Activated CD4-positive, alpha-beta T cell treated with anti-CD3 and anti-CD28 coated beads, Interleukin-2, Interleukin-4, amounts not matched to agents 100 ng/mL and 50 ng/mL, durations not matched to agents 16 hours and 8 hours (primary cell): ENCODE measurements at regions not wholly inside any gene's neighbourhood (a gene's known extent, or its start where the extent isn't known, plus 50 kb on each side); places are given as distances from the start of the nearest gene placed in this dataset.
"Not testable (repeated sequence)": the region's sequence is repeated elsewhere in the genome, so short reads cannot be mapped to it uniquely, and the experiment has no call there.

ENCODE experiments used
- DNase-seq: peaks from one replicate; pipeline ENCODE4 v3.0.0-alpha.2; 2020; ENCODE audit warnings: low spot score

GRCh38 chr19:20482721-20483120, 82.9 kb downstream of the ZNF737 start:
- DNase-seq = no peak

GRCh38 chr19:20481736-20482135, 83.8 kb downstream of the ZNF737 start:
- DNase-seq = no peak

- DNase-seq = no peak
Measured at GRCh38 chr19:20479483-20479882, 86.1 kb downstream of the ZNF737 start.

GRCh38 chr19:20478936-20479335, 86.6 kb downstream of the ZNF737 start:
- DNase-seq = no peak

- DNase-seq = no peak
Measured at GRCh38 chr19:20472854-20473253, 92.7 kb downstream of the ZNF737 start.

GRCh38 chr19:20471431-20471830, 94.2 kb downstream of the ZNF737 start:
- no peak for DNase-seq

- DNase-seq = no peak
Measured at GRCh38 chr19:20470345-20471135, 95.0 kb downstream of the ZNF737 start.

- DNase-seq = not testable (repeated sequence)
Measured at GRCh38 chr19:20466638-20466990, 99.0 kb downstream of the ZNF737 start.

GRCh38 chr19:20465922-20466637, 99.5 kb downstream of the ZNF737 start:
- DNase-seq = not testable (repeated sequence)

- DNase-seq = no peak
Measured at GRCh38 chr19:20453425-20453935, 112.1 kb downstream of the ZNF737 start.

- no peak for DNase-seq
Measured at GRCh38 chr19:20444202-20444885, 121.2 kb downstream of the ZNF737 start.

- not testable (repeated sequence) for DNase-seq
Measured at GRCh38 chr19:20432266-20432842, 133.2 kb downstream of the ZNF737 start.

GRCh38 chr19:20431826-20432225, 133.8 kb downstream of the ZNF737 start:
- DNase-seq = no peak

GRCh38 chr19:20423381-20424197, 142.0 kb downstream of the ZNF737 start:
- peak; percentile 45 for DNase-seq

- DNase-seq = no peak
Measured at GRCh38 chr19:20422216-20423205, 143.1 kb downstream of the ZNF737 start.

- no peak for DNase-seq
Measured at GRCh38 chr19:20416661-20417060, 148.9 kb downstream of the ZNF737 start.

GRCh38 chr19:20414120-20414519, 151.5 kb downstream of the ZNF737 start:
- DNase-seq = no peak

- no peak for DNase-seq
Measured at GRCh38 chr19:20413705-20414104, 151.9 kb downstream of the ZNF737 start.

- DNase-seq = no peak
Measured at GRCh38 chr19:20412846-20413245, 152.7 kb downstream of the ZNF737 start.

GRCh38 chr19:20397292-20397691, 168.3 kb downstream of the ZNF737 start:
- DNase-seq = no peak
